ENCODE measurements at regions not wholly inside any gene's neighbourhood (a gene's known extent, or its start where the extent isn't known, plus 50 kb on each side); places are given as distances from the start of the nearest gene placed in this dataset.

GRCh38 chr4:22240814-22241213 lies 275.1 kb downstream of the ADGRA3 start:
- Histone ChIP-seq H3K4me1 (replicated peaks in 1 of 2) (no peaks in the 10 kb centered on the region), H3K27me3 (no peaks in the 10 kb centered on the region), H3K27ac (no peak overlapping the region), H3K4me3 (no peak overlapping the region), H3K36me3 (replicated peaks in 1 of 2) (no peaks in the 10 kb centered on the region), H3K9me3 (replicated peaks in 1 of 3) (no peaks in the 10 kb centered on the region)
- intact Hi-C loops (cut with DNase I), result no loop called here
- TF ChIP-seq POLR2A (IDR thresholded peaks at IDR 0.05) (no peak), CTCF (IDR thresholded peaks at IDR 0.05) (no peak)
- 78 to 88% (median 83%) methylated on average over 4 of the region's 4 CpGs for WGBS, 4 donors
- DNase-seq, result no peak

GRCh38 chr4:22238742-22239141 lies 277.1 kb downstream of the ADGRA3 start:
- no peaks in the 10 kb centered on the region for H3K4me1 ChIP-seq (replicated peaks in 1 of 2)
- intact Hi-C loops (cut with DNase I), result no loop called here
- no peak overlapping the region for H3K27ac ChIP-seq
- no peaks in the 10 kb centered on the region for H3K9me3 ChIP-seq (replicated peaks in 1 of 3)
- no peak for TF ChIP-seq POLR2A (IDR thresholded peaks at IDR 0.05)
- no peak for TF ChIP-seq CTCF (IDR thresholded peaks at IDR 0.05)
- WGBS, 4 donors, result 42 to 48% (median 44%) methylated on average over 5 of the region's 5 CpGs
- DNase-seq, result no peak
- no peaks in the 10 kb centered on the region for H3K27me3 ChIP-seq
- no peaks in the 10 kb centered on the region for H3K36me3 ChIP-seq (replicated peaks in 1 of 2)
- H3K4me3 ChIP-seq, result no peak overlapping the region

- no peaks in the 10 kb centered on the region for H3K27me3 ChIP-seq
- no peak overlapping the region for H3K4me3 ChIP-seq
- intact Hi-C loops (cut with DNase I), result no loop called here
- DNase-seq, result no peak
- H3K36me3 ChIP-seq (replicated peaks in 1 of 2), result no peaks in the 10 kb centered on the region
- no peak for TF ChIP-seq POLR2A (IDR thresholded peaks at IDR 0.05)
- no peak overlapping the region for H3K27ac ChIP-seq
- no peaks in the 10 kb centered on the region for H3K4me1 ChIP-seq (replicated peaks in 1 of 2)
- whole genome bisulfite sequencing, 4 donors, result 24 to 37% (median 27%) methylated on average over 10 of the region's 10 CpGs
- no peaks in the 10 kb centered on the region for H3K9me3 ChIP-seq (replicated peaks in 1 of 3)
These were observed 277.9 kb downstream of the ADGRA3 start for GRCh38 chr4:22237846-22238494.

GRCh38 chr4:22237155-22237751 lies 278.6 kb downstream of the ADGRA3 start:
- TF ChIP-seq CTCF (IDR thresholded peaks at IDR 0.05) (peak in 1 of 6 experiments; percentile 23), POLR2A (IDR thresholded peaks at IDR 0.05) (no peak)
- Histone ChIP-seq H3K4me1 (replicated peaks in 1 of 2) (no peaks in the 10 kb centered on the region), H3K9me3 (replicated peaks in 1 of 3) (no peaks in the 10 kb centered on the region), H3K36me3 (replicated peaks in 1 of 2) (no peaks in the 10 kb centered on the region), H3K27ac (no peak overlapping the region), H3K27me3 (no peaks in the 10 kb centered on the region), H3K4me3 (no peak overlapping the region)
- intact Hi-C loops (cut with DNase I), result no loop called here
- 20 to 30% (median 22%) methylated on average over 4 of the region's 4 CpGs for WGBS, 4 donors
- DNase-seq, result peak in 3 of 7 donors; percentile 9 to 26 (median 12)

GRCh38 chr4:22235698-22236097 lies 280.2 kb downstream of the ADGRA3 start:
- intact Hi-C loops (cut with DNase I), result no loop called here
- WGBS, 4 donors, result 55 to 63% (median 59%) methylated on average over 7 of the region's 7 CpGs
- H3K27me3 ChIP-seq, result no peaks in the 10 kb centered on the region
- H3K4me3 ChIP-seq, result no peak overlapping the region
- DNase-seq, result no peak
- TF ChIP-seq CTCF (IDR thresholded peaks at IDR 0.05) (no peak), POLR2A (IDR thresholded peaks at IDR 0.05) (no peak)
- H3K36me3 ChIP-seq (replicated peaks in 1 of 2), result no peaks in the 10 kb centered on the region
- H3K4me1 ChIP-seq (replicated peaks in 1 of 2), result no peaks in the 10 kb centered on the region
- H3K27ac ChIP-seq, result no peak overlapping the region
- H3K9me3 ChIP-seq (replicated peaks in 1 of 3), result no peaks in the 10 kb centered on the region
